ENCODE measurements at regions not wholly inside any gene's neighbourhood (a gene's known extent, or its start where the extent isn't known, plus 50 kb on each side); places are given as distances from the start of the nearest gene placed in this dataset.
"Not testable (repeated sequence)": the region's sequence is repeated elsewhere in the genome, so short reads cannot be mapped to it uniquely, and the experiment has no call there.

DNA sequence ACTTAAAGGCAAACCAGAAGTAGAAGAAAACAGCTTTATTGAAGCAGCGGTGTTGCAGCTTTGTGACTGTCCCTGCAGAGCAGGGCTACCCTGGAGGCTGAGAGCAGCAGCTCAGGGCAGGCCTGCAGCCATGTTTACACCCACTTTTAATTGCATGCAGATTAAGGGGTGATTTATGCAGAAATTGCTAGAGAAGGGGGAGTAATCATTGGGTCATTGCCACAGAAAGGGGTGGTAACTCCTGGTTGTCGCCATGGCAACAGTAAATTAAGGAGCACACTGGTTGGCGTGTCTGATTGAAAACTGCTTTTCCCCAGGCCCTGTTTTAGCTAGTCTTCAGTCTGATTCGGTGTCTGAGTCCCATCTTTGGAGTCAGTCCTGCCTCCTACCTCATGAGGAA lies 195.4 kb upstream of the HDAC4 start:
- DNase-seq (ENCODE audit: low spot score), result no peak
- Mint-ChIP-seq H3K9me3 (ENCODE audit: low read depth) (peaks cover 11% of the 10 kb centered on the region), H3K27ac (ENCODE audit: unreplicated experiment) (no peak overlapping the region)

DNA sequence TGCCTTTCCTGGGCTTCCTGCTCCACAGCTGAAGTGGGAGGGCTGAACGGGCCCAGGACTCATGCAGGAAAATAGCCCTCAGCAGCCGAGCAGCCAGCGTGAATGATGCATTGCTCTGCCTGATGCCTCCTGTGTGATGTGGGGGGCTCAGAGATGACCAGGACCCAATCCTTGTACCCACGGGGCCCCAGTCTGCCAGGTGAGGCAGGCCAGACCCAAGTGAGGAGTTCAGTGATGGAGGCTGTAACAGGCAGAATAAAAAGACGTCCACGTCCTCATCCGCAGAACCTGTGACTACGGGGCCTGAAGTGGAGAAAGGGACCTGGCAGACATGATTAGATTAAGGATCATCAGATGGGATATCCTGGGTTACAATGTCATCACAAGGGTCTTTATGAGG lies 194.9 kb upstream of the HDAC4 start:
- H3K27ac Mint-ChIP-seq (ENCODE audit: unreplicated experiment), result no peak overlapping the region
- peaks cover 11% of the 10 kb centered on the region for H3K9me3 Mint-ChIP-seq (ENCODE audit: low read depth)
- DNase-seq (ENCODE audit: low spot score), result no peak
- H3K36me3 Mint-ChIP-seq (ENCODE audit: low read depth), result no peaks in the 10 kb centered on the region
- TF ChIP-seq, protein P1, sequence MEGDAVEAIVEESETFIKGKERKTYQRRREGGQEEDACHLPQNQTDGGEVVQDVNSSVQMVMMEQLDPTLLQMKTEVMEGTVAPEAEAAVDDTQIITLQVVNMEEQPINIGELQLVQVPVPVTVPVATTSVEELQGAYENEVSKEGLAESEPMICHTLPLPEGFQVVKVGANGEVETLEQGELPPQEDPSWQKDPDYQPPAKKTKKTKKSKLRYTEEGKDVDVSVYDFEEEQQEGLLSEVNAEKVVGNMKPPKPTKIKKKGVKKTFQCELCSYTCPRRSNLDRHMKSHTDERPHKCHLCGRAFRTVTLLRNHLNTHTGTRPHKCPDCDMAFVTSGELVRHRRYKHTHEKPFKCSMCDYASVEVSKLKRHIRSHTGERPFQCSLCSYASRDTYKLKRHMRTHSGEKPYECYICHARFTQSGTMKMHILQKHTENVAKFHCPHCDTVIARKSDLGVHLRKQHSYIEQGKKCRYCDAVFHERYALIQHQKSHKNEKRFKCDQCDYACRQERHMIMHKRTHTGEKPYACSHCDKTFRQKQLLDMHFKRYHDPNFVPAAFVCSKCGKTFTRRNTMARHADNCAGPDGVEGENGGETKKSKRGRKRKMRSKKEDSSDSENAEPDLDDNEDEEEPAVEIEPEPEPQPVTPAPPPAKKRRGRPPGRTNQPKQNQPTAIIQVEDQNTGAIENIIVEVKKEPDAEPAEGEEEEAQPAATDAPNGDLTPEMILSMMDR (IDR thresholded peaks at IDR 0.05), result no peak
- H3K4me1 Mint-ChIP-seq (ENCODE audit: low read depth), result no peaks in the 10 kb centered on the region
- no peaks in the 10 kb centered on the region for H3K27me3 Mint-ChIP-seq (ENCODE audit: low read depth)
- H3K4me3 Mint-ChIP-seq (ENCODE audit: unreplicated experiment), result no peak overlapping the region

More for the DNA sequence above, 195.4 kb upstream of the HDAC4 start:
- H3K4me1 Mint-ChIP-seq (ENCODE audit: low read depth), result no peaks in the 10 kb centered on the region
- H3K27me3 Mint-ChIP-seq (ENCODE audit: low read depth), result no peaks in the 10 kb centered on the region
- TF ChIP-seq, protein P1 (IDR thresholded peaks at IDR 0.05), result no peak
- H3K4me3 Mint-ChIP-seq (ENCODE audit: unreplicated experiment), result no peak overlapping the region
- H3K36me3 Mint-ChIP-seq (ENCODE audit: low read depth), result no peaks in the 10 kb centered on the region

DNA sequence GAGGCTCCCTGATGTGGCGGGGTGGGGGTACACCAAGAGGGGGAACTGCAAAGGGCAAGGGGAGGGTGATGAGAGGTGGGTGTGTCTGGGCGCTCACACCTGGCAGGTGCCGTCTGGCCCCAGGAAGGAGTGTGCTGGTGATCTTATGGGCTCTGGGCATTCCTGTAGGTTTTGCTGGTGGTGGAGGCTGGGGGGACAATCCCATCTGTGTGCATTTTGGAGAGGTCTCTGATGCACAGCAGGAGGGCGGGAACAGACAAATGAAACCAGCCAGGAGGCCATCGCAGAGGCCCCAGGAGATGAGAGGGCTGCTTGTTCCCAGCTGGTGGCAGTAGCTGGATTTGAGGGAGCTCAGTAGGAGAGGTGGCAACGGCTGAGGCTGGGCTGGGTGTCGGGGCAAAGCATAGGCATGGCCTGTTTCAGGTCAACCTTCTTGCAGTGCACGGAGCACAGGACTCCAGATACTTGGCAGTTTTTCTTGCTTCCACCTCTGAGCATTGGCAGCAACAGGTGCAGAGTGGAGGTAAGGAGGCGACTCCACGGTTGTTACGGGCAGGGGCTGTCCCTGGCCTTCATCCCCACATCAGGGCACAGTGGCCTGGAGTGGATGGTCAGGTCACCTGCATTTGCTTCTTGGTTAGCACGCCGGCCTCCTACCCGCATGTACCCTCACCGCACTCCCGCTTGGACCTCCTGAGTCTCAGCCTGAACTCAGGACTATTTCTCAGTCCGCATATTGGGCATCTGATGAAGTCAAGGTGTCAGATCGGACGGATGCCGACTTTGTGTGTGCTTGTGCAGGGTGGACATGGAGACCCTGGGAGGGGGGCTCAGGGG lies 194.2 kb upstream of the HDAC4 start:
- TF ChIP-seq, protein P1 (IDR thresholded peaks at IDR 0.05), result no peak
- Mint-ChIP-seq H3K9me3 (ENCODE audit: low read depth) (peaks cover 11% of the 10 kb centered on the region), H3K4me1 (ENCODE audit: low read depth) (no peaks in the 10 kb centered on the region), H3K27me3 (ENCODE audit: low read depth) (no peaks in the 10 kb centered on the region), H3K27ac (ENCODE audit: unreplicated experiment) (no peak overlapping the region), H3K36me3 (ENCODE audit: low read depth) (no peaks in the 10 kb centered on the region), H3K4me3 (ENCODE audit: unreplicated experiment) (no peak overlapping the region)
- peak; percentile 69 for DNase-seq (ENCODE audit: low spot score)

DNA sequence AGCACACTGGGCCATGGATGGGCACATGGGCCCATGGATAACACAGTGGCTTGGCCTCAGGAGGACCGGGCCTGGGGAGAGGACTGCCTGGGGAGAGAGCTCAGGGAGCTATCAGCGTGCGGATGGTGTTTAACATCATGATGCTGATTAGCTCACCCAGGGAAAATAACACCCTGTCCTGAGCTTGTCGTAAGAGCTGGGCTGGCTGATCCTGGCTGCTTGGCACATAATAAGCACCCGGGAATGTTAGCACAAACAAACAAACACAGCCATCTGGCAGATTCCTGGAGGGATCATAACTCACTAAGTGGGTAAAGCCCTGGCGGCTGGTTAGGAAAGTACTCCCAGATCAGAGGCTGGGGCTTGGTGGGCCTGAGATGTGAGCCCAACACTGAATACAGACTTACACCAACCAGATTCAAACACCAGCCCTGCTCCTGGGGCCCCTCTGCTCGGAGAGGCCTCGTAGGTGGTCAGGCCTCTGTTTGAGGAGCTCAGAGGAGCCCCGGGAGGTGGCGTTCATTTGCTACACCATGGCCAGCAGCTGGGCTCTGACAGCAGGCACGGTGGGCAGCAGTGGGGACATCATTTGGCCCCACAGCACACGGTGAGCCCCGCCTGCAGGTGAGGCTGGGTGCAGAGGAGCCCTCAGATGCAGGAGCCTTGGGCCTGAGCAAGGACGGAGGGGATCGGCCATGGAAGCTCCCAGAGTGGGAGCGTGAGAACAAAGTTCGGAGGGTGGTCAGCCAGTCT lies 193.4 kb upstream of the HDAC4 start:
- no peaks in the 10 kb centered on the region for H3K36me3 Mint-ChIP-seq (ENCODE audit: low read depth)

DNA sequence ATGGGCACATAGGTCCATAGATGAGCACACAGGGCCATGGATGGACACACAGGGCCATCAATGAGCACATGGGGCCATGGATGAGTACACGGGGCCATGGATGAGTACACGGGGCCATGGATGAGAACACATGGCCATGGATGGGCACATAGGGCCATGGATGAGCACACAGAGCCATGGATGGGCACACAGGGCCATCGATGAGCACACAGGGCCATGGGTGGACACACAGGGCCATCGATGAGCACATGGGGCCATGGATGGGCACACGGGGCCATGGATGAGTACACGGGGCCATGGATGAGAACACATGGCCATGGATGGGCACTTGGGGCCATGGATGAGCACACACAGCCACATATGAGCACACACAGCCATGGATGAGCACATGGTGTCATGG lies 192.6 kb upstream of the HDAC4 start:
- H3K9me3 Mint-ChIP-seq (ENCODE audit: low read depth), result peaks cover 11% of the 10 kb centered on the region
- TF ChIP-seq, protein P1 (IDR thresholded peaks at IDR 0.05), result no peak

More for the DNA sequence above, 193.4 kb upstream of the HDAC4 start:
- no peaks in the 10 kb centered on the region for H3K4me1 Mint-ChIP-seq (ENCODE audit: low read depth)
- TF ChIP-seq, protein P1 (IDR thresholded peaks at IDR 0.05), result no peak
- no peak overlapping the region for H3K27ac Mint-ChIP-seq (ENCODE audit: unreplicated experiment)
- H3K4me3 Mint-ChIP-seq (ENCODE audit: unreplicated experiment), result no peak overlapping the region
- DNase-seq (ENCODE audit: low spot score), result peak; percentile 68
- H3K9me3 Mint-ChIP-seq (ENCODE audit: low read depth), result peaks cover 11% of the 10 kb centered on the region
- H3K27me3 Mint-ChIP-seq (ENCODE audit: low read depth), result no peaks in the 10 kb centered on the region

DNA sequence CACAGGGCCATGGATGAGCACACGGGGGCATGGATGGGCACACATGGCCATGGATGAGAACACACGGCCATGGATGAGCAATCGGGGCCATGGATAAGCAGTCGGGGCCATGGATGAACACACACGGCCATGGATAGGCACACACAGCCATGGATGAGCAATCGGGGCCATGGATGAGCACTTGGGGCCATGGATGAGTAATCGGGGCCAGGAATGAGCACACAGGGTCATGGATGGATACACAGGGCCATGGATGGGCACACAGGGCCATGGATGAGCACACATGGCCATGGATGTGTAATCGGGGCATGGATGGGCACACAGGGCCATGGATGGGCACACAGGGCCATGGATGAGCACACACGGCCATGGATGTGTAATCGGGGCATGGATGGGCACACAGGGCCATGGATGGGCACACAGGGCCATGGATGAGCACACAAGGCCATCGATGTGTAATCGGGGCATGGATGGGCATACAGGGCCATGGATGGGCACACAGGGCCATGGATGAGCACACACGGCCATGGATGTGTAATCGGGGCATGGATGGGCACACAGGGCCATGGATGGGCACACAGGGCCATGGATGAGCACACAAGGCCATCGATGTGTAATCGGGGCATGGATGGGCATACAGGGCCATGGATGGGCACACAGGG lies 191.9 kb upstream of the HDAC4 start:
- peaks cover 11% of the 10 kb centered on the region for H3K9me3 Mint-ChIP-seq (ENCODE audit: low read depth)
- H3K4me3 Mint-ChIP-seq (ENCODE audit: unreplicated experiment); DNase-seq (ENCODE audit: low spot score); H3K27me3 Mint-ChIP-seq (ENCODE audit: low read depth); H3K4me1 Mint-ChIP-seq (ENCODE audit: low read depth); H3K36me3 Mint-ChIP-seq (ENCODE audit: low read depth); H3K27ac Mint-ChIP-seq (ENCODE audit: unreplicated experiment): not testable (repeated sequence)

More for the DNA sequence above, 192.6 kb upstream of the HDAC4 start:
- DNase-seq (ENCODE audit: low spot score), result no peak
- Mint-ChIP-seq H3K27ac (ENCODE audit: unreplicated experiment) (no peak overlapping the region), H3K36me3 (ENCODE audit: low read depth) (no peaks in the 10 kb centered on the region), H3K4me3 (ENCODE audit: unreplicated experiment) (no peak overlapping the region), H3K27me3 (ENCODE audit: low read depth) (no peaks in the 10 kb centered on the region), H3K4me1 (ENCODE audit: low read depth) (no peaks in the 10 kb centered on the region)

Data from chondrocyte (in vitro differentiated cells).